ENCODE measurements at regions not wholly inside any gene's neighbourhood (a gene's known extent, or its start where the extent isn't known, plus 50 kb on each side); places are given as distances from the start of the nearest gene placed in this dataset.
A peak's percentile ranks its signal among the peaks of the same experiment; 100 is the strongest.

- TF ChIP-seq CTCF (conservative IDR thresholded peaks at IDR 0.05) (peak; percentile 39), ZFX (IDR thresholded peaks at IDR 0.05) (no peak)
Measured at GRCh38 chr5:52119768-52120167, 667.9 kb upstream of the ITGA1 start.

All from C4-2B (cell line).